GM19395 (cell line): ENCODE measurements at regions not wholly inside any gene's neighbourhood (a gene's known extent, or its start where the extent isn't known, plus 50 kb on each side); places are given as distances from the start of the nearest gene placed in this dataset.

Experiments
- ATAC-seq: cut with Tn5 transposase; IDR thresholded peaks from one replicate; pipeline ENCODE4 v1.9.1; 2021; ENCODE audit warnings: mild to moderate bottlenecking, moderate library complexity; ENCODE audit not compliant: unreplicated experiment

- no peak for ATAC-seq
These were observed 53.4 kb downstream of the FOXB1 start for GRCh38 chr15:60057554-60057953.

- ATAC-seq: no peak
These were observed 55.1 kb downstream of the FOXB1 start for GRCh38 chr15:60059186-60059585.

GRCh38 chr15:60061758-60062157, 57.6 kb downstream of the FOXB1 start:
- ATAC-seq: no peak

- ATAC-seq: no peak
These were observed 58.7 kb downstream of the FOXB1 start for GRCh38 chr15:60062826-60063225.

- ATAC-seq: no peak
These were observed 61.8 kb downstream of the FOXB1 start for GRCh38 chr15:60065951-60066350.

GRCh38 chr15:60070838-60071493, 66.9 kb downstream of the FOXB1 start:
- no peak for ATAC-seq

- no peak for ATAC-seq
These were observed 68.8 kb downstream of the FOXB1 start for GRCh38 chr15:60072826-60073465.

GRCh38 chr15:60073466-60073840, 69.3 kb downstream of the FOXB1 start:
- no peak for ATAC-seq

- ATAC-seq: no peak
These were observed 70.2 kb downstream of the FOXB1 start for GRCh38 chr15:60074181-60074885.

GRCh38 chr15:60076045-60076444, 71.9 kb downstream of the FOXB1 start:
- no peak for ATAC-seq

GRCh38 chr15:60076582-60077276, 72.6 kb downstream of the FOXB1 start:
- ATAC-seq: no peak

- ATAC-seq: no peak
These were observed 73.7 kb downstream of the FOXB1 start for GRCh38 chr15:60077581-60078359.

- no peak for ATAC-seq
These were observed 75.1 kb downstream of the FOXB1 start for GRCh38 chr15:60079210-60079609.

- no peak for ATAC-seq
These were observed 77.9 kb downstream of the FOXB1 start for GRCh38 chr15:60081976-60082375.

GRCh38 chr15:60083318-60083717, 79.2 kb downstream of the FOXB1 start:
- no peak for ATAC-seq

- no peak for ATAC-seq
These were observed 82.7 kb downstream of the FOXB1 start for GRCh38 chr15:60086681-60087429.

- no peak for ATAC-seq
These were observed 83.5 kb downstream of the FOXB1 start for GRCh38 chr15:60087561-60087960.

- ATAC-seq: no peak
These were observed 86.6 kb downstream of the FOXB1 start for GRCh38 chr15:60090747-60091146.

- no peak for ATAC-seq
These were observed 87.0 kb downstream of the FOXB1 start for GRCh38 chr15:60091157-60091556.

GRCh38 chr15:60091911-60092310, 87.8 kb downstream of the FOXB1 start:
- no peak for ATAC-seq
